ENCODE measurements at regions not wholly inside any gene's neighbourhood (a gene's known extent, or its start where the extent isn't known, plus 50 kb on each side); places are given as distances from the start of the nearest gene placed in this dataset.

GRCh38 chr20:51318058-51318949 lies 224.2 kb downstream of the NFATC2 start (continued):
- TF ChIP-seq ATF6 (CRISPR knock-in tag; IDR thresholded peaks at IDR 0.05) (no peak), ZNF79 (CRISPR knock-in tag; IDR thresholded peaks at IDR 0.05; ENCODE audit: low read depth) (no peak), DMBX1 (CRISPR knock-in tag; IDR thresholded peaks at IDR 0.05; ENCODE audit: borderline replicate concordance) (no peak), L3MBTL2 (IDR thresholded peaks at IDR 0.05) (peak; percentile 48; the same call in 1 of the 2 replicates), MNT (conservative IDR thresholded peaks at IDR 0.05) (0 out of 4 replicates have a peak, but pooled peaks of 1 of the 2 experiments have one; percentile 20), GATAD2B (IDR thresholded peaks at IDR 0.05; ENCODE audit: borderline replicate concordance) (no peak), ATF1 (CRISPR knock-in tag; IDR thresholded peaks at IDR 0.05) (no peak), ATF1 (tag; IDR thresholded peaks at IDR 0.05) (0 out of 2 replicates have a peak, but pooled peaks have one; percentile 43)

All from K562 (cell line).